ENCODE measurements at regions not wholly inside any gene's neighbourhood (a gene's known extent, or its start where the extent isn't known, plus 50 kb on each side); places are given as distances from the start of the nearest gene placed in this dataset.

- DNase-seq (ENCODE audit: low read depth) = peak; percentile 66
Measured at GRCh38 chr9:90044710-90045151, 439.9 kb downstream of the GADD45G start.

DNA sequence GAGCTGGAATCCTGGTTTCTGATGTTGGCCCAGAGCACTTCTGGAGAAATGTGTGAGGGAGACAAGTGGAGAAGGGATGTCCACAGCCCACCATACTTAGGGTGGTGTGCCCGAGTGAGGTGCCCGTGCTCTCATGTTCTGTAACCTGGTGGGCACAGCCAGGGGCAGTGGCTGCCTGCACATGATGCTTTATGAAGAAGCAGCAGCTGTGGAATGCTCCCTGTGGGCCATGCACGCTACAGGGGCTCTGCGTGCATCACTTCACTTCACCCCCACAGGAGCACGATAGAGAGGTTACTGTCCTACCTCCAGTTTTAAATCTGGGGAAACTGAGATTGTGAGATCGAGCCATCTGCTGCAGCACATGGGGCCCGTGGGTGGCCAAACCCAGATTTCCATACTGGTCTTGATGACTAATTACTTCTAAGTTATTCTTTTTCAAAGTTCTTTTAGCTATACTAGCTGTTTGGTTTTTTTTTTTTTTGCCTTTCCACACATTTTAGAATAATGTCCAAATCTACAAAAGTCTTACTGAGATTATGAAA is 441.6 kb downstream of the GADD45G start:
- DNase-seq (ENCODE audit: low read depth) = no peak

DNA sequence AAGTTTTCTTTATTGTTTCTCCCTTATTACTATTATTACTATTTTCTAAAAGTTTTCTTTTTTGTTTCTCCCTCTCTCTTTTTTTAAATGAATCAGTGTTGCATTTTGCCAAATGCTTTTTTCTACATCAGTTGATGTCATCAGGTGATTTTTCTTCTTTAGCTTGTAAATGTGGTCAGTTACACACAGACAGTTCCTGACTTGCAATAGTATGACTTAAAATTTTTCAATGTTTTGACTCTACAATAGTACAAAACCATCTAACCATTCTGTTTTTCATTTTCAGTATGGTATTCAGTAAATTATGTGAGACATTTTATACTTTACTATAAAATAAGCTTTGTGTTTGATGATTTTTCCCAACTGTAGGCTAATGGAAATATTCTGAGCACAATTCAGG is 443.0 kb downstream of the GADD45G start:
- DNase-seq (ENCODE audit: low read depth) = no peak

- no peak for DNase-seq (ENCODE audit: low read depth)
Measured at GRCh38 chr9:90052366-90052765, 447.6 kb downstream of the GADD45G start.

DNA sequence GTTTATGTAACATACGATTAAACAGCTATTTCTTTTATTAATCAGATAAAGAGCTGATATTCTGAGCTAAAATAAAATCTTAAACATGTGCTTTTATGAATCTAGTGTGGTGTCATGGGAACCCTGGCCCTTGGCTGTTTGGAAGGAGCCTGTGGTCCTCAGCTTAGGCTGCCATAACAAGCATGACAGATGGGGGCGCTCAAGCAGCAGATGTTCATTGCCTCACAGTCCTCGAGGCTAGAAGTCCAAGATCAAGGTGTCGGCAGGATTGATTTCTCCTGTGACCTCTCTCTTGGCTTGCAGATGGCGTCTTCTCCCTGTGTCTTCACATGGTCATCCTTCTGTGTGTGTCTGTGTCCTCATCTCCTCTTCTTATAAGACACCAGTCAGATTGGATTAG is 448.2 kb downstream of the GADD45G start:
- DNase-seq (ENCODE audit: low read depth) = peak; percentile 8

- DNase-seq (ENCODE audit: low read depth) = no peak
Measured at GRCh38 chr9:90054810-90055209, 450.0 kb downstream of the GADD45G start.

DNA sequence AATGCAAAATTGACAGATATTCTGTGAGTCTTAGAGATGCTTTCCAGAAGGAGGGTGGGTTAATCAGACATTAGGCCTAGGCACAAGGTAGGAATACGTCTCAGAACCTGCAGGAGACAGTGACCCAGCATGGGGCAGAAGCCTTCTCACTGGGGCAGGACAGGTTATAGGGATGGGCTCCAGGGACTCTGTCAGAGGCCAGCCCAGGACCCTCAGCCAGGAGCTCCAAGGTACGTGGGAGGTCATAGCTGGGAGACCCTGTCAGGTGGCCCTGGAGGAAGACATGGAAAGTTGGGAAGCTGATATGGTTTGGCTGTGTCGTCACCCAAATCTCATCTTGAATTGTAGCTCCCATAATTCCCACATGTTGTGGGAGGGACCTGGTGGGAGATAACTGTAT is 450.4 kb downstream of the GADD45G start:
- DNase-seq (ENCODE audit: low read depth) = no peak

GRCh38 chr9:90057361-90057760 is 452.5 kb downstream of the GADD45G start:
- no peak for DNase-seq (ENCODE audit: low read depth)

DNA sequence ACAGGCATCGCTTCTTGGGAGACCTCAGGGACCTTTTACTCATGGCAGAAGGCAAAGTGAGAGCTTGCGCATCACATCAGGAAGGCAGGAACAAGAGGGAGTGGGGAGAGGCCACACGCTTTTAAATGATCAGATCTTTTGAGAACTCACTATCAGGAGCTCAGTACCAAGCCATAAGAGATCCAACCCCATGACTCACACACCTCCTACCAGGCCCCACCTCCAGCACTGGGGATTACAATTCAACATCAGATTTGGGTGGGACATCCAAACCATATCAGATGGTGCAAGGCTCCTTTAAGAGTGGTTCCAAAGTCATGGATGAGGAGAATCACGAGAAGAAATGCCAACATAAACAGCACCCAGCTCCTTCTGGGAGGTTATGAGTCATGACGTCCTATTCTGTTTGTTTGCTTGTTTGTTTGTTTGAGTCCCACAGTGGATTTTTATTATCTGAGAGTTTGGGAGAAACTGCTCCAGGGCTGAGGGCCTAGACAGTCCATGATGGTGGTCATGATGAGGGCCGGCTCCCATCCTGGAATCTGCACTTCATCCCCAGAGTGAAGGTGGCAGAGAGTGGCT is 453.5 kb downstream of the GADD45G start:
- DNase-seq (ENCODE audit: low read depth) = no peak

DNA sequence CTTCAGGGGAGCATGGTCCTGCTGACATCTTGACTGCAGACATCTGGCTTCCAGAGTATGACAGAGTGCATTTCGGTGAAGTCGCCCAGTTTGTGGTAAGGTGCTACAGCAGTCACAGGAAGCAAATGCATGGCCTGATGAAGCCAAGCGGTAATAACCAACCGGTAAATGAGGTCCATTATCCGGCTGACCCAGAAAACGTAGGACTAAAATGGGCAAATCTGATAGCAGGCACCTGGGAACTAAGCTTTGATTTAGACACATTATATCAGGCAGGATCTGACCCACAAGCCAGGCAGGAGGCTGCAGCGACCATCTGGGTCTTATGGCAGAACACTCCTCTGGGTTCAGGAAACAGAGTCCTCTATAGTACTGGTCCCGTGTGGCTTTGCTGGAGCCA is 454.6 kb downstream of the GADD45G start:
- DNase-seq (ENCODE audit: low read depth) = no peak

GRCh38 chr9:90060256-90060655 is 455.4 kb downstream of the GADD45G start:
- no peak for DNase-seq (ENCODE audit: low read depth)

- DNase-seq (ENCODE audit: low read depth) = no peak
Measured at GRCh38 chr9:90061187-90061586, 456.4 kb downstream of the GADD45G start.

GRCh38 chr9:90062982-90063381 is 458.2 kb downstream of the GADD45G start:
- no peak for DNase-seq (ENCODE audit: low read depth)

- no peak for DNase-seq (ENCODE audit: low read depth)
Measured at GRCh38 chr9:90064248-90064647, 459.4 kb downstream of the GADD45G start.

- DNase-seq (ENCODE audit: low read depth) = no peak
Measured at GRCh38 chr9:90064971-90065370, 460.2 kb downstream of the GADD45G start.

- no peak for DNase-seq (ENCODE audit: low read depth)
Measured at GRCh38 chr9:90065851-90066250, 461.0 kb downstream of the GADD45G start.

- DNase-seq (ENCODE audit: low read depth) = no peak
Measured at GRCh38 chr9:90069085-90069484, 464.3 kb downstream of the GADD45G start.

DNA sequence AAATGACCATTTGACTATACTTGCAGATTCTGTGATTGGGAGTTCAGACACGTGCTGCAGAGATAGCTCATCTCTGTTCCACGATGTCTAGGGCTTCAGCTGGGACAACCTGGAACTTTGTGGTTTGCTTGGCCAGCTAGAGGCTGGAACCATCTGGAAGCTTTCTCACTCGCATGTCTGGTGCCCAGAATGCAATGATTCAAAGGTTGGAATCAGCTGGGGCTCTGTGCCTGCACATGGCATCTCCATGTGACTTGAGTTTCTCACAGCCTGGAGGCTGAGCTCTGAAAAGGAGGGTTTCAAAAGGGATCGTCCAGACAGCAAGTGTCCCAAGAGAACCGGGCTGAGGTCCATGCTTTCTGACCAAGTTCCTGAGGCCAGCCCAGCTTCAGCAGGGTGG is 465.2 kb downstream of the GADD45G start:
- no peak for DNase-seq (ENCODE audit: low read depth)

- no peak for DNase-seq (ENCODE audit: low read depth)
Measured at GRCh38 chr9:90070469-90070868, 465.7 kb downstream of the GADD45G start.

DNA sequence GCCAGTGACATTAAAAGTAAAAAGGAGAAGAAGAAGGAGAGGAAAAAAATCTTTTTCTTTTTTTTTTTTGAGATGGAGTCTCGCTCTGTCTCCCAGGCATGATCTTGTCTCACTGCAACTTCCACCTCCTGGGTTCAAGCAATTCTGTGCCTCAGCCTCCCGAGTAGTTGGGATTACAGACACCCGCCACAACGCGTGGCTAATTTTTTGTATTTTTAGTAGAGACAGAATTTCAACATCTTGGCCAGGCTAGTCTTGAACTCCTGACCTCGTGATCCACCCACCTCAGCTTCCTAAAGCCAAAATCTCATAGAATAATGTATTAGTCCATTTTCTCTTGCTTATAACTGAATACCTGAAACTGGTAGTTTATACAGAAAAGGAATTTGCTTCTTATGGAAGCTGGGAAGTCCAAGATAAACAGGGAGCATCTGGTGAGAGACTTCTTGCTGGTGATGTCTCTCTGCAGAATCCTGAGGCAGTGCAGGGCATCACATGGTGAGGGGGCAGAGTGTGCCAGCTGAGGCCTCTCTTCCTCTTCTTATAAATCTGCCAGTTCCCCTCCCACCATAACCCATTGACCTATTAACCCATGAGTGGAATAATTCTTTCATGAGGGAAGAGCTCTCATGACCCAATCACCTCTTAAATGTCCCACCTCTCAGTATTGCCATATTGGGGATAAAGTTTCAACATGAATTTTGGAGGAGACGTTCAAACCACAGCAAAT is 466.3 kb downstream of the GADD45G start:
- no peak for DNase-seq (ENCODE audit: low read depth)

- no peak for DNase-seq (ENCODE audit: low read depth)
Measured at GRCh38 chr9:90073186-90073945, 468.6 kb downstream of the GADD45G start.

- no peak for DNase-seq (ENCODE audit: low read depth)
Measured at GRCh38 chr9:90074316-90074962, 469.6 kb downstream of the GADD45G start.

Measured in HT1080 (cell line).